C4-2B (cell line): ENCODE measurements at regions not wholly inside any gene's neighbourhood (a gene's known extent, or its start where the extent isn't known, plus 50 kb on each side); places are given as distances from the start of the nearest gene placed in this dataset.
"Not testable (repeated sequence)": the region's sequence is repeated elsewhere in the genome, so short reads cannot be mapped to it uniquely, and the experiment has no call there.

Experiments used
- H3K27ac ChIP-seq: fragments of 450-650 bp; 2 replicates; pipeline ENCODE4 v1.5.1; 2017
- CTCF ChIP-seq: fragments of 450-650 bp; conservative IDR thresholded peaks from 2 replicates; pipeline ENCODE4 v1.5.1; 2017; ENCODE audit warnings: mild to moderate bottlenecking
- ZFX ChIP-seq: fragments of 450-650 bp; IDR thresholded peaks from 2 replicates; pipeline ENCODE4 v1.6.1; 2017

DNA sequence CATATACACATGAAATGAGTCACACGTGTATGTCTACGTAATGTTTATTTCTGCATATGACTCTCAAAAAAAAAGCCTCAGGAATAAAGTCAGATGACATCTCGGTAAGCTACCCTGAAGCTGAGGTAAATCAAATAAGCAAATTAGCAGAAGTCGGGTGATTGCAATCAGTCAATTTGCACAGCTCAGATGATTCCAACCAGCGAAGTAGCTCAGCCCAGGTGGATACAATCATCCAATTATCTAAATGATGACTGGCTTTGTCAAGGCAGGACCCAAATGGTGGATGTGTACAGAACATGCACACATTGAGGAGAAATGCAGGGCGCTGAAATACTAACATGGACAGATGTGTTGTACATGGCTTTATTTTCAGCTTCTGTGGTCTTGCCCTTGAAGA is 148.5 kb downstream of the ZNF486 start:
- TF ChIP-seq CTCF (no peak), ZFX (no peak)
- H3K27ac ChIP-seq, result no peak overlapping the region

- TF ChIP-seq CTCF (no peak), ZFX (no peak)
- no peak overlapping the region for H3K27ac ChIP-seq
Observed at GRCh38 chr19:20313894-20314293, 146.9 kb downstream of the ZNF486 start.

DNA sequence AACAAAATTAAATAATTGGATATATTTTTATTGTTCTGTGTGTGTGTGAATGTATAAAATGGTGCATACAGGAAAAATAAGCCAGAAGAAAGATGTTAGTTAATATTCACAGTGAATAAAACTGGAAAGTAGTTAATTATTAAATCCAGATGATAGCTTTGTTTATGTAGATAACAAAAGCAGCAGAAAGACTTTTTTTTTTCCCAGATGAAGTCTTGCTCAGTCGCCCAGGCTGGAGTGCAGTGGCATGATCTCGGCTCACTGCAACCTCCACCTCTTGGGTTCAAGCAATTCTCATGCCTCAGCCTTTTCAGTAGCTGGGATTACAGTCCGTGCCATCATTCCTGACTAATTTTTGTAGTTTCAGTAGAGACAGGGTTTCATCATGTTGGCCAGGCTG is 140.1 kb downstream of the ZNF486 start:
- no peak overlapping the region for H3K27ac ChIP-seq
- TF ChIP-seq ZFX (no peak), CTCF (no peak)

DNA sequence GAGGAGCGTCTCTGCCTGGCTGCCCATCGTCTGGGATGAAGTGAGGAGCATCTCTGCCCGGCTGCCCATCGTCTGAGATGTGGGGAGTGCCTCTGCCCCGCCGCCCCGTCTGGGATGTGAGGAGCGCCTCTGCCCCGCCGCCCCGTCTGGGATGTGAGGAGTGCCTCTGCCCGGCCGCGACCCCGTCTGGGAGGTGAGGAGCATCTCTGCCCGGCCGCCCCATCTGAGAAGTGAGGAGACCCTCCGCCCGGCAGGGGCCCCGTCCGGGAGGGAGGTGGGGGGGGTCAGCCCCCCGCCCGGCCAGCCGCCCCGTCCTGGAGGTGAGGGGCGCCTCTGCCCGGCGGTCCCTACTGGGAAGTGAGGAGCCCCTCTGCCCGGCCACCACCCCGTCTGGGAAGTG is 129.3 kb downstream of the ZNF486 start:
- H3K27ac ChIP-seq, result not testable (repeated sequence)

DNA sequence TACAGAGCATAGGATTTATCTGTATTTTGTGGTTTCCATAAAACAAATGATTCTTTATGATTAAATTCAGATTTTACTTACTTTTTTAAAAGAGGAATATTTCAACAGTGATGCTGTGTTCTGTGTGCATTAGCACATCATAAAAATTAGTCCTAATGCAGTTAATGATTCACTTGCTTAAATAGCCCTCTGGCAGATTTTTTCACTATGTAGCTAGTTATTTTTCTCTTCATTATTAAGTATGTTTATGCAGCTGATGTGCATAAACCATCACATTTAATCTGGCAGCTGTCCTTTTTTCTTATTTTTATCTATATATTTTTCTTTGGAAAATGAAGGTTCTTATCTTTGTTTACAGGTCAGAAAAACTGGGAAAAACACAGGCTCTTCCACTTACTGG is 127.2 kb downstream of the ZNF486 start:
- no peak for TF ChIP-seq CTCF
- TF ChIP-seq ZFX, result no peak
- H3K27ac ChIP-seq, result no peak overlapping the region

DNA sequence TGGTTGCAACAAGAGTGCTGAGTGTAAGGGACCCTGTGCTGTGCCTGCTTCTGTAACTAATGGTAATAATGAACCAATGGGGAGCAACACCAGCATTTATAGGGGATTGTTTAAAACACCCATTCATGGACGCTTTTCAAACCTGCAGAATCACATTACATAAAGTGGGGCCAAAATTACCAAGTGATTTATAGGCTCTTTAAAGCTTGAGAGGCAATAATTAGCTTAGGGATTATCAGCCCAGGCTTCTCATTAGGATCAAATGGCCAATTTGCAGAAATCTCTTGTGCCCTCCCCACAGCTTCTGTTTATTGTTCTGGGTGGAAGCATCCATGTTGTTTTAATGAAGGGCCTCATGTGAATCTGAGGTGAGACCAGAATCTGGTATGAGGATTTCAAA is 125.5 kb downstream of the ZNF486 start:
- H3K27ac ChIP-seq, result not testable (repeated sequence)

- TF ChIP-seq ZFX (no peak), CTCF (no peak)
Observed at GRCh38 chr19:20289186-20289585, 122.2 kb downstream of the ZNF486 start.

GRCh38 chr19:20287070-20287469 is 120.1 kb downstream of the ZNF486 start:
- no peak for TF ChIP-seq CTCF
- no peak for TF ChIP-seq ZFX
- H3K27ac ChIP-seq, result no peak overlapping the region

More at GRCh38 chr19:20289186-20289585, 122.2 kb downstream of the ZNF486 start:
- no peak overlapping the region for H3K27ac ChIP-seq

DNA sequence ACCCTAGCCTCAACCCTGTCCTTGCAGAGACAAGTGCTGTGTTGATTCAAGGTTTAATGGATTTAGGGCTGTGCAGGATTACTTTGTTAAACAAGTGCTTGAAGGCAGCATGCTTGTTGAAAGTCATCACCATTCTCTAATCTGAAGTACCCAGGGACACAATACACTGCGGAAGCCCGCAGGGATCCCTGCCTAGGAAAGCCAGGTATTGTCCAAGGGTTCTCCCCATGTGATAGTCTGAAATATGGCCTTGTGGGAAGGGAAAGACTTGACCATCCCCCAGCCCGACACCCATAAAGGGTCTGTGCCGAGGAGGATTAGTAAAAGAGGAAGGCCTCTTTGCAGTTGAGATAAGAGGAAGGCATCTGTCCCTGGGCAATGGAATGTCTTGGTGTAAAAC is 118.9 kb downstream of the ZNF486 start:
- not testable (repeated sequence) for H3K27ac ChIP-seq
